K562 (cell line): ENCODE measurements at regions not wholly inside any gene's neighbourhood (a gene's known extent, or its start where the extent isn't known, plus 50 kb on each side); places are given as distances from the start of the nearest gene placed in this dataset.

Experiments used
- ATAC-seq: fragments of 200-7000 bp; cut with Tn5 transposase; 3 replicates; pipeline ENCODE4 v1.9.1; 2020; ENCODE audit warnings: moderate library complexity
- BruUV-seq: library from RNA; stranded (reverse); fragments of 400-500 nt; replicated peaks from 2 replicates; lab custom pipeline; 2021; lab: Mats Ljungman, UMichigan
- CTCF ChIA-PET: fragments of 300-600 bp; formaldehyde crosslinking; extraction: SDS; loops from one replicate; lab custom pipeline; 2021; ENCODE audit warnings: low intra/inter-chr PET ratio; lab: Yijun Ruan, JAX
- POLR2A ChIA-PET: fragments of 300-600, 350-650 bp; sonication (Branson Sonifier 250); formaldehyde crosslinking; extraction: SDS; loops from one replicate; lab custom pipeline; 2021; ENCODE audit warnings: antibody characterized with exemption, inconsistent platforms; lab: Yijun Ruan, JAX
- DNase-seq, 4 experiments: peaks; one replicate each; pipeline versions ENCODE4 v3.0.0 to v3.0.0-alpha.2; 2011 to 2018; ENCODE audit warnings: low spot score in 3 of 4, mixed read lengths in 3 of 4; ENCODE audit errors: extremely low read depth in 1 of 4
- FAIRE-seq: peaks from 2 replicates; lab custom pipeline; 2011; peaks lifted over from hg19 to GRCh38; lab: Jason Lieb, UNC
- H2AFZ ChIP-seq: 2 replicates; pipeline ENCODE4 v1.6.0; 2011; ENCODE audit warnings: low read depth, low read length, control low read depth, inconsistent platforms
- H3K27ac ChIP-seq: fragments of 200-600 bp; 3 replicates; pipeline ENCODE4 v1.8.0; 2011; ENCODE audit warnings: low read depth, mild to moderate bottlenecking, control low read depth, inconsistent platforms, low read length, moderate library complexity, mixed read lengths; ENCODE audit errors: extremely low read depth
- H3K27me3 ChIP-seq, 2 experiments: fragments of 300-600 bp in 1 of 2; 2 replicates in 1 of 2; 3 replicates in 1 of 2; pipeline versions ENCODE4 v1.6.0 to v1.8.0; 2011; ENCODE audit warnings: inconsistent platforms in 2 of 2, low read length in 2 of 2, mild to moderate bottlenecking in 1 of 2, mixed read lengths in 1 of 2, moderate library complexity in 1 of 2; ENCODE audit not compliant: control insufficient read depth in 2 of 2, insufficient read depth in 2 of 2
- H3K36me3 ChIP-seq: fragments of 300-600 bp; 3 replicates; pipeline ENCODE4 v1.8.0; 2011; ENCODE audit warnings: mild to moderate bottlenecking, low read length, inconsistent platforms; ENCODE audit not compliant: control insufficient read depth, insufficient read depth
- H3K4me1 ChIP-seq, 2 experiments: fragments of 200-600 bp in 1 of 2; replicated peaks in 1 of 2; 2 replicates in 1 of 2; 3 replicates in 1 of 2; pipeline versions ENCODE4 v1.5.1 to v1.8.0; 2011; ENCODE audit warnings: inconsistent platforms in 2 of 2, low read length in 2 of 2, mild to moderate bottlenecking in 1 of 2, mixed read lengths in 1 of 2, moderate library complexity in 1 of 2; ENCODE audit not compliant: control insufficient read depth in 2 of 2, insufficient read depth in 2 of 2
- H3K4me2 ChIP-seq: 2 replicates; pipeline ENCODE4 v1.6.1; 2011; ENCODE audit warnings: low read length, control low read depth, inconsistent platforms, mixed read lengths; ENCODE audit not compliant: insufficient read depth
- H3K4me3 ChIP-seq: fragments of 200-600 bp; sonication (generic), shearing (Covaris generic); 2 replicates; pipeline ENCODE4 v1.5.1; 2016; ENCODE audit warnings: control low read depth, inconsistent platforms
- H3K79me2 ChIP-seq: fragments of 200-600 bp; 3 replicates; pipeline ENCODE4 v1.8.0; 2011; ENCODE audit warnings: low read length, inconsistent platforms; ENCODE audit not compliant: control insufficient read depth, insufficient read depth
- H3K9ac ChIP-seq, 2 experiments: 2 replicates each; pipeline versions ENCODE4 v1.6.0 to v1.6.1; 2011; ENCODE audit warnings: low read depth in 2 of 2, low read length in 2 of 2, control low read depth in 1 of 2, inconsistent platforms in 1 of 2, mild to moderate bottlenecking in 1 of 2, mixed read lengths in 1 of 2; ENCODE audit not compliant: insufficient read depth in 1 of 2
- H3K9me1 ChIP-seq: one replicate; pipeline ENCODE4 v1.6.0; 2011; ENCODE audit warnings: inconsistent platforms, mild to moderate bottlenecking, low read length, moderate library complexity; ENCODE audit not compliant: control insufficient read depth, insufficient read depth
- H3K9me3 ChIP-seq: replicated peaks from 2 replicates; pipeline ENCODE4 v1.5.1; 2011; ENCODE audit warnings: low read depth, low read length, inconsistent platforms; ENCODE audit not compliant: control insufficient read depth, insufficient read depth
- H4K20me1 ChIP-seq: replicated peaks from 2 replicates; pipeline ENCODE4 v1.6.1; 2011; ENCODE audit warnings: low read length, inconsistent platforms, mixed read lengths; ENCODE audit not compliant: control insufficient read depth, insufficient read depth
- GATAD2A ChIP-seq: fragments of 450-650 bp; IDR thresholded peaks from 2 replicates; pipeline ENCODE4 v1.6.1; 2017
- KHSRP ChIP-seq: fragments of 450-650 bp; IDR thresholded peaks from 2 replicates; pipeline ENCODE4 v1.6.1; 2017
- LEF1 ChIP-seq: fragments of 450-650 bp; IDR thresholded peaks from 2 replicates; pipeline ENCODE4 v1.6.1; 2016; ENCODE audit warnings: mild to moderate bottlenecking
- NEUROD1 ChIP-seq: fragments of 150-350 bp; IDR thresholded peaks from 2 replicates; pipeline ENCODE4 v1.6.1; 2014; ENCODE audit warnings: borderline replicate concordance, low read length, low read depth; ENCODE audit not compliant: partially characterized antibody
- POLR2H ChIP-seq: IDR thresholded peaks from 2 replicates; pipeline ENCODE4 v1.6.1; 2016; ENCODE audit warnings: missing genetic modification characterization, low read depth, mild to moderate bottlenecking, control low read depth, missing compliant biosample characterization, moderate library complexity
- RNF2 ChIP-seq: sonication (generic); IDR thresholded peaks from 2 replicates; pipeline ENCODE4 v1.6.1; 2016
- SETDB1 ChIP-seq: IDR thresholded peaks from one replicate; pipeline ENCODE4 v1.6.1; 2012; ENCODE audit warnings: low read length, control low read depth, inconsistent platforms
- SREBF1 ChIP-seq: fragments of 150-350 bp; IDR thresholded peaks from 2 replicates; pipeline ENCODE4 v1.6.1; 2014; ENCODE audit warnings: antibody characterized with exemption, low read depth, low read length, borderline replicate concordance
- WGBS: fragments of 100-300 bp; shearing (Covaris generic); methylation state at CpG from one replicate; pipeline ENCODE4 v1.1.6; 2016; ENCODE audit warnings: low coverage, mixed read lengths; ENCODE audit not compliant: insufficient coverage; ENCODE audit errors: missing lambda C conversion rate; 5-methylcytosine and 5-hydroxymethylcytosine counted together
- in situ Hi-C: fragments of 300-500 bp; cut with MboI; formaldehyde crosslinking; loops from 4 replicates; pipeline ENCODE4 v1.15.0; 2018; ENCODE audit warnings: inconsistent platforms, mixed read lengths
- intact Hi-C: fragments of 100-400 bp; cut with micrococcal nuclease; formaldehyde crosslinking; loops from 2 replicates; pipeline ENCODE4 v1.14.2; 2022
- TF ChIP-seq, protein P1 (sequence below): fragments of 450-650 bp; IDR thresholded peaks from 2 replicates; pipeline ENCODE4 v1.6.1; 2016; ENCODE audit warnings: mild to moderate bottlenecking

DNA sequence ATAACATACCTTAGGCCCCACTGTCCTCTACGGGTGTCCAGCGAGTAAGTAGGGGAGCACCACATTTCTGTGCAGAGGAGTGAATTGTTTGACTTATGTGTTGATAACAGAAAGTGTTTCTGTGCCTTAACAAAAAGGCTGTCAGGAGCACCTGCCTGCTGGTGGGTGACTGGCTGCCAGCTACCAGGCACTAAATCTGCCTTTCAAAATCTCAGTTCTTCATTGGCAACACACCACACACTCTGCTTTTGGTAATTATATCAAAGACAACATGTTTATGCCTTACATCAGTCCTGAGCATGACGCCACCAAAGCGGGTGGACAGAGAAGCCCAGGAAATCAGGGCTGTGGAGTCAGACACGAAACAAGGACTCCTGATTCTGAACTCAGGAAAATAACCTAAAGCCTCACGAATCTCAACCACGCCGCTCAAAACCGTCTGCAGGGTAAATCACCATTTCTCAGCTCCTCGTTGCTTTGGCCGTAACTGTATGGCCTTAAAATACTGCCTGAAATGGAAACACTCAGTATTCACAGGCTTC lies 105.2 kb upstream of the SOX1 start:
- WGBS: 1% methylated on average over 8 of the region's 11 CpGs
- H3K4me1 ChIP-seq: no peaks in the 10 kb centered on the region
- CTCF ChIA-PET: no interaction called here
- no peaks in the 10 kb centered on the region for H4K20me1 ChIP-seq
- no peak for TF ChIP-seq RNF2
- TF ChIP-seq SETDB1: no peak
- TF ChIP-seq, protein P1, sequence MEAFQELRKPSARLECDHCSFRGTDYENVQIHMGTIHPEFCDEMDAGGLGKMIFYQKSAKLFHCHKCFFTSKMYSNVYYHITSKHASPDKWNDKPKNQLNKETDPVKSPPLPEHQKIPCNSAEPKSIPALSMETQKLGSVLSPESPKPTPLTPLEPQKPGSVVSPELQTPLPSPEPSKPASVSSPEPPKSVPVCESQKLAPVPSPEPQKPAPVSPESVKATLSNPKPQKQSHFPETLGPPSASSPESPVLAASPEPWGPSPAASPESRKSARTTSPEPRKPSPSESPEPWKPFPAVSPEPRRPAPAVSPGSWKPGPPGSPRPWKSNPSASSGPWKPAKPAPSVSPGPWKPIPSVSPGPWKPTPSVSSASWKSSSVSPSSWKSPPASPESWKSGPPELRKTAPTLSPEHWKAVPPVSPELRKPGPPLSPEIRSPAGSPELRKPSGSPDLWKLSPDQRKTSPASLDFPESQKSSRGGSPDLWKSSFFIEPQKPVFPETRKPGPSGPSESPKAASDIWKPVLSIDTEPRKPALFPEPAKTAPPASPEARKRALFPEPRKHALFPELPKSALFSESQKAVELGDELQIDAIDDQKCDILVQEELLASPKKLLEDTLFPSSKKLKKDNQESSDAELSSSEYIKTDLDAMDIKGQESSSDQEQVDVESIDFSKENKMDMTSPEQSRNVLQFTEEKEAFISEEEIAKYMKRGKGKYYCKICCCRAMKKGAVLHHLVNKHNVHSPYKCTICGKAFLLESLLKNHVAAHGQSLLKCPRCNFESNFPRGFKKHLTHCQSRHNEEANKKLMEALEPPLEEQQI: no peak
- TF ChIP-seq LEF1: no peak
- no peak for TF ChIP-seq NEUROD1
- no peak for TF ChIP-seq GATAD2A
- TF ChIP-seq KHSRP: no peak
- no peak for TF ChIP-seq POLR2H (tag)
- TF ChIP-seq SREBF1: no peak
- no peak overlapping the region for H2AFZ ChIP-seq
- no peak overlapping the region for H3K4me3 ChIP-seq
- POLR2A ChIA-PET: interaction anchor here (0.6 kb wide), 1 partner anchor 30 kb away, joined by 3 read pairs; no protein-coding TSS in a partner anchor
- H3K27me3 ChIP-seq: peaks cover 0 to 29% of the 10 kb centered on the region in 2 experiments; a peak in 4 of 5 replicates
- H3K9me3 ChIP-seq: no peaks in the 10 kb centered on the region
- H3K79me2 ChIP-seq: no peaks in the 10 kb centered on the region
- no peak overlapping the region for H3K4me2 ChIP-seq
- H3K9me1 ChIP-seq: no peaks in the 10 kb centered on the region
- H3K9ac ChIP-seq: no peak overlapping the region
- DNase-seq (no peak), ATAC-seq (no peak), FAIRE-seq (no peak)
- intact Hi-C loops: no loop called here
- H3K36me3 ChIP-seq: no peaks in the 10 kb centered on the region
- no peak overlapping the region for H3K27ac ChIP-seq
- no TSS peak for BruUV-seq
- in situ Hi-C loops: no loop called here
